Iris pigment epithelial cell (primary cell): ENCODE measurements at regions not wholly inside any gene's neighbourhood (a gene's known extent, or its start where the extent isn't known, plus 50 kb on each side); places are given as distances from the start of the nearest gene placed in this dataset.

Source experiments
- DNase-seq: peaks from one replicate; pipeline ENCODE4 v3.0.0-alpha.2; 2011; ENCODE audit warnings: low read depth

DNA sequence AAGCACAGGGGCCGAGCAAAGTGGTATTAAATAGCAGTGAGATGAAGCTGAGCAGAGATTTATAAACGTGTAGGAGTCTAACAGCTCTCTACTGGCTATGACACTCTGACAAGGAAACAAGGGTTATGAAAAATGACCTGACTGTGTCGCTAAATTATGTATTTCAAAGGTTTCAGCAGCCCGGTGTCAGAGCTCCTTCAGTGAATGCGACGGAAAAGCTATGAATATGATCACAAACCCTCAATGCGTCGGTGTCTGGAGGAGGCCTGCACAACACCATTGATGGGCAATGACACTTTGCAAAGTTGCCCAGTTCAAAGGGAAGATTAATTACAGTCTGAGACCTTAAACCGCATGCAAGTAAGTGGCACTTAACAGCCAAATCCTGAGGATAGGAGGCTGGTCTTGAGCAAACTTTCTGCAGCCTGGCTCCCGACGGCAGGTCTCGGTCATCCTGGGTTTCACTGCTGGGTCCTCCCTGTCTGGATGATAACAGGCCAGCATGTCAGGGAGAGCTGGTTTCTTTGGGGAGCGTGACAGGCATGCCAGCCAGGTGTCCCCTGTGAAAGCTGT lies 615.1 kb upstream of the SALL3 start:
- DNase-seq, result no peak

DNA sequence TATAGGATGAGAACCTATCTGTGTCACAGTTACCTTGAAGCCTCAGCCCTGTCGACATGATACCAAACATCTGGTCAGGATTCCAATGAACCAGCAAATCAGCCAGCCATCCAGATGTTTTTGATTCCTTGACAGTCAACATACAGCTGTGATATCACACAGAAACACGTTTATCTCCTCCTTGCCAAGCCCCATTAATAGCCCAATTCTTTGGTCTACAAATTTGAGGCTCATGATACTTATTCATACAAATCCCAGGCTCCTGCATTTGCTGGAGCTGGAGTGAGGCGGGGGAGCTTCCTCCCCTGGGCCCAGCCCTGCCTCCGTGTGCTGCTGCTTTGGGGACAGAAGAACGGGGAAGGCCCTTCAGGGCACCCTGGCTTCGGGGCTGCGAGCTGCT lies 611.6 kb upstream of the SALL3 start:
- DNase-seq, result no peak

GRCh38 chr18:78368726-78369125 lies 610.9 kb upstream of the SALL3 start:
- DNase-seq, result no peak

DNA sequence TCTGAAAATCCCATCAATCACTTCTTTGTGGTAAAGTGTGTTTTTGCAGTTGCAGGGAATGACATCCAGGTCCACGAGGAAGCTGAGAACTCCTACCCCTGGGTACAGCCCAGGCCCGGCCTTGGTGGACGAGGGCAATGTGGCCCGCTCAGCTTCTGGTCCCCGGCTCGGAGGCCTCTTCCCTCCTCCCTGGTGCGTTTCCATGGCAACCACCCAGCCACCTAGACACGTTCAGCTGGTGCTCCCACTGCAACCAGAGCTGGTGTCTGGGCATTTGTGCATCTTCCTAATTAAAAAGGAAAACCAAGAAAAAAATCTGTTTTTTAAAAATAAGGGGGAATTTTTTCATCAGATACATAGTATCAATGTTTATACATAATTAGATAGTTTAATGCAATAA lies 603.6 kb upstream of the SALL3 start:
- no peak for DNase-seq

GRCh38 chr18:78378403-78378802 lies 601.2 kb upstream of the SALL3 start:
- DNase-seq, result no peak

DNA sequence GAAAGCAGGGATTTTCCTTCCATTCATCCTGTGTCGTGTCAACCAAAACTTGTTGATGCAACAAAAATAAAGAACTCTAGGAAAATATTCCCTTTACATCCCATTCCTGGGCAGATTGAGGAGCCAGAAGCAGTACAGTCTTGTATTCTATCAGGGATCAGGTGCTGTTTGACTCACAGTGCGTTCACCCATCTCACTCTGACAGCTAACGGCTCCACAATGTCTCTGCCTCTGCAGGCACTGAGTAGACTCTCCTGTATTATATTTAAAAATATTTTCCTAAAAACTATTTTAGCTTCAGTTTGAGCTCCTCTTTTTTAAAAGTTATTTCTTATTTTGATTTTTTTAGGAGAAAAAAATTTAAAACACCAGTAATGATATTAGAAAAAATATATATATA lies 600.6 kb upstream of the SALL3 start:
- DNase-seq, result no peak

DNA sequence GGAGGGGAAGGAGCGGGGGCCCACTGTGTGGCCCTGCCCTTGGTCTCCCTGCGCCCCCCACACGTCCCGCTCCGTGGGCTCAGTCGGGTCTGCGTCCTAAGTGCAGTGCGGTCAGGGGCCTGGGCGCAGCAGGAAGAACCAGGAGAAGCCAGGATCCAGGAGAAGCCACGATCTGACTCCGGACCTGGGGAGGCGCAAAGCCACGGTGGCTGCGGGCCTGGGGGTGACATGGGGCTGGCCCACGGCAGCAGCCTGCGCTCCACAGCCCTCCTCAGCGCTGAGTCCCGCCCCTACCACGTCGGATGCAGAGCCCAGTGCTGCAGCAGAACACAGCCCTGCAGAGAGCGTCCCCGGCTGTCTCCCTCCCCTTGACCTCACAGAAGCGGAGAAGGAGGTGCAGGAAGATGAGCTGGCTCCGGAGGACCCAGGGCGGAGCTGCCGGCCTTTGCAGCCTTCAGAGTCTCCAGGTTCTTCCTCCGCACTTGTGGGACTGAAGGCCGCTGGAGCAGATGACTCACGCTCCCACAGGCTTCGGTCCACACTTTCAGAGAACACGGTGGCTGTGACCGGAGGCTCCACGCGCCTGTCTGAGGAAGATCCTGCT lies 589.2 kb upstream of the SALL3 start:
- DNase-seq, result no peak

DNA sequence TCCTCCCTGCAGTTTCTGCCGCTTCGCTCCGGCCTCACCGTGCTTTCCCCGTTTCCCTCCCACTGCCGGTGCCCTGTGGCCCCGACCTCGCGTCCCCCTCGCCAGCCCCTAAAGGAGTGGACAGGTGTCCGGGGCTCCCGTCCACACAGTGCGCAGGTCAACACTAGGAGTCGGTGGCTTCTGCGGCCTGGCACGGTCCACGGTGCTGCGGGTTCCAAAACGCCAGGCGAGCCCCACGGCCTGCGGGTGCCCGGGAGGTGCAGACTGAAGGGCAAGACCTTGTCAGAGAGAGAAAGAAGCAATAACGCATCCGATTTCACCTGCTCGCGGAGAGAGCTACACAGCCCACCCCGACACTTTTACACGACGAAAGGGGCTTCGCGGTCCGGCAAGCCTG lies 588.7 kb upstream of the SALL3 start:
- DNase-seq, result no peak

- DNase-seq, result no peak
Measured at GRCh38 chr18:78393086-78393862, 586.3 kb upstream of the SALL3 start.

- no peak for DNase-seq
Measured at GRCh38 chr18:78396077-78396476, 583.5 kb upstream of the SALL3 start.

DNA sequence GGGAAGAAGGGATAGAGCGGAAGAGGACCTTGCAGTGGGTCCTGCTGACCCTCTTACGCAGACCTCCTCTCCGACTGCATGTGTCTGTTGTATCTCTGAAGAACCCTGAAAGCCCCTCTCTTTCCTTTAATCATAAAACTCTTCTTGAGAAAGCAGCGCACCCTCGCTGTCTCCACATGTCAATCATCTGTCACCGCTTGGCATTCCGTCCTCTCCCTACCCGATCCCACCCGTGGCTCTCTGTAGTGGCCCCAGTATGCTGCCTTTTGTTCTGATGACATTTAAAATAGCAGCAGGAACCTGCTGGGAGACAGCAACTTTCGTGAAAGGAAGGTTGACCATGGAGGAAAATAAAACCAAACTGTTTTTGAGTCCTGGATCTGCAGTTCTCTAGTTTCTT lies 582.9 kb upstream of the SALL3 start:
- no peak for DNase-seq

- DNase-seq, result no peak
Measured at GRCh38 chr18:78399992-78400503, 579.6 kb upstream of the SALL3 start.

DNA sequence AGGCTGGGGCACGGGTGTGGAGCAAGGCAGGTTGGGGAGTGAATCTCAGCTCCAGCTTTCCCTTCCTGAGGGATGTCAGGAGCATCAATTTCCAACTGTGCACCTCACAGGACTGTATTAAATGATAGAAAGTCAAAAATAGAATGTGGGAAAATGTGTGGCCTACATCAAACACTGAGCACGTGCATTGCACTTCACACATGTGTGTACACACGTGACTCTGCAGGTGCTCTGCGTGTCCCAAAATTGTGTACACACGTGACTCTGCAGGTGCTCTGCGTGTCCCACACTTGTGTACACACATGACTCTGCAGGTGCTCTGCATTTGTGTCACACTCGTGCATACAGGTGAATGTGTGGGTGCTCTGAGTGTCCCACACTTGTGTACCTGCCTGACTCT lies 577.2 kb upstream of the SALL3 start:
- no peak for DNase-seq

GRCh38 chr18:78402966-78403365 lies 576.7 kb upstream of the SALL3 start:
- DNase-seq, result no peak

- DNase-seq, result no peak
Measured at GRCh38 chr18:78403371-78403770, 576.2 kb upstream of the SALL3 start.

GRCh38 chr18:78405763-78406162 lies 573.9 kb upstream of the SALL3 start:
- no peak for DNase-seq

DNA sequence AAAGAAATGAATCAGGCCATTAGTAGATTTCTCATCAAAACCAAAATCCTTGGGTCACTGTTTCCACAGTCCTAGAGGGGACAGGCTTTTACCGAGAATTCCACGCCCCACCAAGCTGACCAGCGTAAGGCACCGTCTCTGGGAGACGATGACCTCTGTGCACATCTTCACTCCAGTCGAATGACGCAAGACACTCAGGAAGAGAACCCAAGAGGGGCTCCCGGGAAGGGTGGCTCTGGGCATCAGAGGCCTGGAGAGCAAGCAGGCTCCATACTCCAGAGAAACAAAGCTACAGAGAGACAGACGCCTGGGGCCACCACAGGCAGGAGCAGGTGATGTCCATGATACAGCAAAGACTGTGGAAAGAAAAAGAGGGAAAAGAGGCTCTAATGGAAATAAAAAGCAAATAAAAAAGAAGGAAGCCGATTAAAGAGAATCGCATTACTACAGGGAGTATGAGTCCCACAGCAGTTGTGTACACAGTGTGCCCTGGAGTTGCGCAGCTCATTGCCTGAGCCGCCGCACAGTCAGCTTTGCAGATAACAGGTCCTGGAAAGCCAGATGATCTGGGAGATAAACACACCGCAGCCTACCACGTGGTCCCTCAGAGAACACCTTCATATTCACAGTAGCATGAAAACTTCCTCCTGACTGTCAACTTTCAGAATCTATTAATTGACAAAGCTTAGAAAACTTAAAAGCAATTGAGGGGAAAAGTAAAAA lies 572.7 kb upstream of the SALL3 start:
- DNase-seq, result no peak

GRCh38 chr18:78407466-78407844 lies 572.2 kb upstream of the SALL3 start:
- no peak for DNase-seq

GRCh38 chr18:78408623-78409022 lies 571.0 kb upstream of the SALL3 start:
- DNase-seq, result no peak

- no peak for DNase-seq
Measured at GRCh38 chr18:78410094-78410786, 569.4 kb upstream of the SALL3 start.

DNA sequence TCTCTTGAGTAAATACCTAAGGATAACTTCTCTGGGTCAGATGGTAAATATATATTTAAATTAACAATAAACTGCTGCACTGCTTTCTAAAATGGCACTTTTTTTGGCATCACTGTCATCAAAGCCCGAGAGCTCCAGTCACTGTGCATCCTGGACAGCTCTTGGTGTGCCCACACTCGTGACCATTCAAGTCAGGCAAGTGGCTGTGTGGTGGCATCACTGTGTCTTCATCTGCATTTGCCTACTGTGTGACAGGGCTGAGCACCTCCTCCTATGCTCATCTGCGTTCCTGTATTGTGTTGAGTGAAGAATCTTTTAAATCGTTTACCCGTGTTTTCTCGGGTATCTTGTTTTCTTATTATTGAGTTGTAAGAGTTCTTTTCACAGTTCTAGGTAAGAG lies 568.1 kb upstream of the SALL3 start:
- no peak for DNase-seq

DNA sequence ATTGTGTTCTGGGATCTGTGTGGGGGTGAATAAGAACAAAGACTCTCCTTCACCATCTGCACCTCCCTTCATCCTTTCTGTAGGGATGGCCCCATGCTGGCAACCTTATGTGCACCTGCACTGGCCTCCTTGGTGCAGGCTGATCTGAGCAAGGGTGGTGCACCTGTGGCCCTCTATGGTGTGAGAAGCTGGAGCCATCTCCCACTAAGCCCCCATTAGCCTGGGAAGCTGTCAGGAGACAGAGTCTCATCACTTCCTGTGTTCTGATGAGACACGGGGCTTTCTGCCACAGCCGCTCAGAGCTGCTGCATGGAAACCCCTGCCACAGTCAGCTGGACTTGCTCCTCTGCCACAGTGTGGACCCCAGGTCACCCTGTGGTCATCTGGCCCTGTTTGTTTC lies 565.3 kb upstream of the SALL3 start:
- DNase-seq, result no peak
